Mesenchymal stem cell (in vitro differentiated cells and primary cell): ENCODE measurements at regions not wholly inside any gene's neighbourhood (a gene's known extent, or its start where the extent isn't known, plus 50 kb on each side); places are given as distances from the start of the nearest gene placed in this dataset.

ENCODE experiments used
- DNase-seq: peaks from one replicate; pipeline ENCODE4 v3.0.0-alpha.2; 2013
- H2AFZ ChIP-seq: one replicate; pipeline ENCODE4 v1.6.1; 2013; ENCODE audit warnings: low read depth, mild to moderate bottlenecking, control low read depth, inconsistent platforms, low read length, moderate library complexity
- H2AK5ac ChIP-seq: 2 replicates; pipeline ENCODE4 v1.6.1; 2013; ENCODE audit warnings: low read length, moderate library complexity, mild to moderate bottlenecking, inconsistent platforms; ENCODE audit not compliant: severe bottlenecking
- H2BK120ac ChIP-seq: one replicate; pipeline ENCODE4 v1.6.1; 2013; ENCODE audit warnings: low read depth, mild to moderate bottlenecking, inconsistent platforms, low read length, moderate library complexity
- H2BK12ac ChIP-seq, 2 experiments: one replicate each; pipeline ENCODE4 v1.6.1; 2013; ENCODE audit warnings: inconsistent platforms in 2 of 2, low read length in 2 of 2, mild to moderate bottlenecking in 2 of 2, moderate library complexity in 2 of 2, control low read depth in 1 of 2
- H2BK15ac ChIP-seq: one replicate; pipeline ENCODE4 v1.6.1; 2013; ENCODE audit warnings: mild to moderate bottlenecking, low read depth, inconsistent platforms; ENCODE audit not compliant: poor library complexity, severe bottlenecking
- H2BK5ac ChIP-seq: 2 replicates; pipeline ENCODE4 v1.6.1; 2013; ENCODE audit warnings: low read depth, mild to moderate bottlenecking, low read length, control low read depth, inconsistent platforms; ENCODE audit not compliant: poor library complexity, severe bottlenecking
- H3K14ac ChIP-seq, 2 experiments: one replicate each; pipeline ENCODE4 v1.6.1; 2013; ENCODE audit warnings: inconsistent platforms in 2 of 2, low read length in 2 of 2, control low read depth in 1 of 2, mild to moderate bottlenecking in 1 of 2, moderate library complexity in 1 of 2
- H3K18ac ChIP-seq, 2 experiments: one replicate each; pipeline ENCODE4 v1.6.1; 2013; ENCODE audit warnings: inconsistent platforms in 2 of 2, low read length in 2 of 2, control low read depth in 1 of 2, low read depth in 1 of 2, mild to moderate bottlenecking in 1 of 2
- H3K23ac ChIP-seq, 2 experiments: one replicate each; pipeline ENCODE4 v1.6.1; 2013; ENCODE audit warnings: inconsistent platforms in 2 of 2, low read length in 2 of 2, mild to moderate bottlenecking in 2 of 2, moderate library complexity in 2 of 2, control low read depth in 1 of 2
- H3K27ac ChIP-seq: 2 replicates; pipeline ENCODE4 v1.5.1; 2013; ENCODE audit warnings: mild to moderate bottlenecking, moderate library complexity, low read length, control low read depth, inconsistent platforms; ENCODE audit not compliant: poor library complexity, severe bottlenecking
- H3K27me3 ChIP-seq, 2 experiments: 2 replicates each; pipeline versions ENCODE4 v1.6.1 to v1.7.0; 2013; ENCODE audit warnings: low read length in 2 of 2, mild to moderate bottlenecking in 2 of 2, moderate library complexity in 2 of 2, control low read depth in 1 of 2, inconsistent platforms in 1 of 2; ENCODE audit not compliant: control insufficient read depth in 1 of 2, insufficient read depth in 1 of 2
- H3K36me3 ChIP-seq, 2 experiments: 2 replicates each; pipeline versions ENCODE4 v1.6.1 to v1.7.0; 2013; ENCODE audit warnings: low read length in 2 of 2, control low read depth in 1 of 2, inconsistent platforms in 1 of 2, low read depth in 1 of 2, mild to moderate bottlenecking in 1 of 2; ENCODE audit not compliant: insufficient read depth in 2 of 2, control insufficient read depth in 1 of 2
- H3K4ac ChIP-seq, 2 experiments: one replicate each; pipeline ENCODE4 v1.6.1; 2013; ENCODE audit warnings: inconsistent platforms in 2 of 2, low read length in 2 of 2, mild to moderate bottlenecking in 2 of 2, moderate library complexity in 2 of 2, control low read depth in 1 of 2, low read depth in 1 of 2
- H3K4me1 ChIP-seq: 2 replicates; pipeline ENCODE4 v1.6.1; 2013; ENCODE audit warnings: low read depth, low read length, control low read depth; ENCODE audit not compliant: control insufficient read depth, insufficient read depth
- H3K4me2 ChIP-seq: 2 replicates; pipeline ENCODE4 v1.6.1; 2013; ENCODE audit warnings: low read length, mild to moderate bottlenecking, inconsistent platforms; ENCODE audit not compliant: poor library complexity, severe bottlenecking
- H3K4me3 ChIP-seq, 2 experiments: 2 replicates each; pipeline versions ENCODE4 v1.5.1 to v1.7.0; 2013; ENCODE audit warnings: low read length in 2 of 2, mild to moderate bottlenecking in 2 of 2, control low read depth in 1 of 2, low read depth in 1 of 2; ENCODE audit not compliant: insufficient read depth in 1 of 2
- H3K79me1 ChIP-seq: replicated peaks from 2 replicates; pipeline ENCODE4 v1.6.1; 2013; ENCODE audit warnings: mild to moderate bottlenecking, control low read depth, low read length, inconsistent platforms; ENCODE audit not compliant: poor library complexity, severe bottlenecking
- H3K9ac ChIP-seq: 2 replicates; pipeline ENCODE4 v1.7.0; 2013; ENCODE audit warnings: mild to moderate bottlenecking, low read length, moderate library complexity
- H3K9me3 ChIP-seq: 2 replicates; pipeline ENCODE4 v1.7.0; 2013; ENCODE audit warnings: mild to moderate bottlenecking, low read length; ENCODE audit not compliant: control insufficient read depth
- H4K8ac ChIP-seq: one replicate; pipeline ENCODE4 v1.6.1; 2013; ENCODE audit warnings: inconsistent platforms, mild to moderate bottlenecking, low read length, moderate library complexity
- H4K91ac ChIP-seq: one replicate; pipeline ENCODE4 v1.6.1; 2013; ENCODE audit warnings: mild to moderate bottlenecking, low read length, inconsistent platforms
- WGBS: methylation state at CpG from one replicate; pipeline ENCODE4 v1.1.7; 2013; ENCODE audit warnings: mixed read lengths; 5-methylcytosine and 5-hydroxymethylcytosine counted together

DNA sequence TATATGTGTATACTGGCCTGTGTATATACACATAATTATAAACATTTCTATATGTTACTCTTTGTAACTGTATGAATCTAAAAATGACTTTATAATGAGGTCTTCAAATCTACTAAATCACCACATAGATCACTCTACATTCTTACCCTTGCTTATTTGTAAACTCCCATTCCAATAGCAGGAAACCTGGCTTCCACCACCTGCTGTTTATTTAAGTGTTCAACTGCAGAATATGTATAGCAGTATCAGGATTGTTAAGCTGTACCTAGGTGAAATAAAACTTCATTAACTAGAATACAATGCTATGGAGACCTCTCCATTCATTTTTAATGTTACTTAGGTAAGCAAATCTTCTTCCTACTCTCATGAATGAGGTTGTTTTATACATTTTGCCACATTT, 1351.1 kb upstream of the B3GALT2 start:
- no peak overlapping the region for H2BK120ac ChIP-seq
- no peak overlapping the region for H3K4me2 ChIP-seq
- no peak overlapping the region for H3K23ac ChIP-seq
- H2BK5ac ChIP-seq: no peak overlapping the region
- H3K27me3 ChIP-seq: no peaks in the 10 kb centered on the region
- no peaks in the 10 kb centered on the region for H3K79me1 ChIP-seq
- H3K4ac ChIP-seq: no peak overlapping the region
- no peaks in the 10 kb centered on the region for H3K36me3 ChIP-seq
- H3K27ac ChIP-seq: no peak overlapping the region
- H3K14ac ChIP-seq: no peak overlapping the region
- no peak overlapping the region for H2BK15ac ChIP-seq
- H3K9ac ChIP-seq: no peak overlapping the region
- peaks cover 6% of the 10 kb centered on the region for H3K4me1 ChIP-seq
- H3K4me3 ChIP-seq: no peak overlapping the region
- no peak for DNase-seq
- no peak overlapping the region for H2BK12ac ChIP-seq
- H3K9me3 ChIP-seq: peaks cover 22% of the 10 kb centered on the region
- no peak overlapping the region for H2AFZ ChIP-seq
- no peak overlapping the region for H4K91ac ChIP-seq
- H2AK5ac ChIP-seq: no peak overlapping the region
- no peak overlapping the region for H3K18ac ChIP-seq
- H4K8ac ChIP-seq: no peak overlapping the region

DNA sequence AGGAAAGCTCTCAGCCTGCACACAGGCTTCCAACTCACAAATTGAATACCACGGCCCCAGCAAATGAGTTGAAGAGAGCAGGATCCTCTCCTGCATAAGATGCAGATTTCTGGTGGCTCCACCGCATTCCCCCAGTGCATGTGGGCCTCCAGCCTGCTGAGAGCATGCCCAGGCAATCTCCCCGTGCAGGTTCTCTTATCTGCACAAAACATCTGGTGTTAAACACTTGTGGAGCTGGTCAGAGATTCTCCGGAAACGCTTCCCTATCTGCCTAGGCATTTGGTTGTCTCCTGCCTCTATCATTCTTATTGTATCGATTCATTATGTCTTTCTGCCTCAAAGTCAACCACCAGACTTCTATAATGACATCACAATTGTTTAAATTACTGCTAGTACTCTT, 1349.0 kb upstream of the B3GALT2 start:
- no peak overlapping the region for H3K4ac ChIP-seq
- H2AFZ ChIP-seq: no peak overlapping the region
- H3K4me1 ChIP-seq: peaks cover 6% of the 10 kb centered on the region
- no peak for DNase-seq
- no peak overlapping the region for H3K4me2 ChIP-seq
- no peak overlapping the region for H3K27ac ChIP-seq
- no peak overlapping the region for H3K9ac ChIP-seq
- H2BK15ac ChIP-seq: no peak overlapping the region
- no peak overlapping the region for H2BK5ac ChIP-seq
- H3K9me3 ChIP-seq: peaks cover 22% of the 10 kb centered on the region
- H3K79me1 ChIP-seq: no peaks in the 10 kb centered on the region
- no peaks in the 10 kb centered on the region for H3K27me3 ChIP-seq
- WGBS: 39% methylated on average over 6 of the region's 6 CpGs
- no peak overlapping the region for H2AK5ac ChIP-seq
- H4K91ac ChIP-seq: no peak overlapping the region
- no peaks in the 10 kb centered on the region for H3K36me3 ChIP-seq
- no peak overlapping the region for H3K23ac ChIP-seq
- H2BK120ac ChIP-seq: no peak overlapping the region
- H2BK12ac ChIP-seq: no peak overlapping the region
- H3K14ac ChIP-seq: no peak overlapping the region
- no peak overlapping the region for H3K4me3 ChIP-seq
- H3K18ac ChIP-seq: no peak overlapping the region
- H4K8ac ChIP-seq: no peak overlapping the region

DNA sequence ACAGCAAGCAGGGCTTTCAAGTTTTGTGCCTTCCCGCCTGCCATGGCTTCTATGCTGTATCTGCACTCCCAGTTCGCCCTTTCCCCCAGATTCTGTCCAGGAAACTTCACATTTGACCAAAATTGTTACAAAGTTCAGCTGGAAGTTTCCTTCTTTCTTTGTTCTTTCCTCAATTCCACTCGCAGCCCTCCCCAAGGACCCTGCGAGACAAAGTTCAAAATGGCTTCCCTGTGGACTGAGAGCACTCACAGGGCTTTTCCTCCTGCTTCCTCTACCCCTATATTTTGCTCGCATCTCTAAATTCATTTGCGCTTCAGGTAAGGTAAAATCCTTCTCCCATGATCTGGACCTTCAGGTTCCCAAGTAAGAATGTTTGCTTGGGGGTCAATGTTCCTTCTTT, 1348.4 kb upstream of the B3GALT2 start:
- no peak overlapping the region for H3K4ac ChIP-seq
- H3K4me3 ChIP-seq: no peak overlapping the region
- H3K27ac ChIP-seq: no peak overlapping the region
- H3K79me1 ChIP-seq: no peaks in the 10 kb centered on the region
- H3K36me3 ChIP-seq: no peaks in the 10 kb centered on the region
- H2AK5ac ChIP-seq: peak overlapping the region; percentile 66
- no peak overlapping the region for H4K91ac ChIP-seq
- no peak overlapping the region for H2BK5ac ChIP-seq
- no peak overlapping the region for H3K18ac ChIP-seq
- H3K4me2 ChIP-seq: no peak overlapping the region
- H4K8ac ChIP-seq: no peak overlapping the region
- no peak overlapping the region for H2AFZ ChIP-seq
- no peak overlapping the region for H2BK120ac ChIP-seq
- no peak overlapping the region for H3K14ac ChIP-seq
- no peak overlapping the region for H3K23ac ChIP-seq
- no peaks in the 10 kb centered on the region for H3K27me3 ChIP-seq
- H3K9me3 ChIP-seq: peaks cover 22% of the 10 kb centered on the region
- H2BK12ac ChIP-seq: no peak overlapping the region
- no peak overlapping the region for H2BK15ac ChIP-seq
- H3K4me1 ChIP-seq: peaks cover 6% of the 10 kb centered on the region
- 68% methylated on average over 6 of the region's 6 CpGs for WGBS
- no peak for DNase-seq
- no peak overlapping the region for H3K9ac ChIP-seq

DNA sequence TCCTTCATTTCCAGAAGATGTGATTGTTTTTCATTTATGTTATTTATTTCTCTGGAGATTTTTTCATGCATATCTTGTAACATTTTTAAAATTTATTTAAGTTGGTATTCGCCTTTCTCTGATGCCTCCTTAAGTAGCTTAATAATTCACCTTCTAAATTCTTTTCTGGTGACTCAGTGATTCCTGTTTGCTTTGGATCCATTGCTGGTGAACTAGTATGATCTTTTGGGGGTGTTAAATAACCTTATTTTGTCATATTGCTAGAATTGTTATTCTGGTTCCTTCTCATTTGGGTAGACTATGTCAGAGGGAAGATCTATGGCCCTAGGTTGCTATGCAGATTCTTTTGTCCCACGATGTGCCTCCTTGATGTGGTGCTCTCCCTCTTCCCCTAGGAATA, 1347.2 kb upstream of the B3GALT2 start:
- no peak overlapping the region for H3K9ac ChIP-seq
- peak overlapping the region; percentile 97 for H2AK5ac ChIP-seq
- H3K4me1 ChIP-seq: peaks cover 6% of the 10 kb centered on the region
- H2BK120ac ChIP-seq: no peak overlapping the region
- H3K4ac ChIP-seq: no peak overlapping the region
- no peak overlapping the region for H3K23ac ChIP-seq
- H2BK5ac ChIP-seq: peak overlapping the region; percentile 48
- H2BK15ac ChIP-seq: no peak overlapping the region
- H3K4me2 ChIP-seq: no peak overlapping the region
- no peak overlapping the region for H3K4me3 ChIP-seq
- DNase-seq: no peak
- H3K36me3 ChIP-seq: no peaks in the 10 kb centered on the region
- H2AFZ ChIP-seq: no peak overlapping the region
- WGBS: 36% methylated on average over 1 of the region's 2 CpGs
- H3K79me1 ChIP-seq: no peaks in the 10 kb centered on the region
- no peak overlapping the region for H2BK12ac ChIP-seq
- no peaks in the 10 kb centered on the region for H3K27me3 ChIP-seq
- H3K27ac ChIP-seq: peak overlapping the region; percentile 51
- no peak overlapping the region for H3K18ac ChIP-seq
- peaks cover 22% of the 10 kb centered on the region for H3K9me3 ChIP-seq
- H4K8ac ChIP-seq: no peak overlapping the region
- H4K91ac ChIP-seq: no peak overlapping the region
- no peak overlapping the region for H3K14ac ChIP-seq
